Stimulated activated CD4-positive, alpha-beta T cell treated with anti-CD3 and anti-CD28 coated beads, TNF-alpha, amount 100 ng/mL, for 24 hours (primary cell): ENCODE measurements at regions not wholly inside any gene's neighbourhood (a gene's known extent, or its start where the extent isn't known, plus 50 kb on each side); places are given as distances from the start of the nearest gene placed in this dataset.
"Not testable (repeated sequence)": the region's sequence is repeated elsewhere in the genome, so short reads cannot be mapped to it uniquely, and the experiment has no call there.

ENCODE experiments used
- DNase-seq, 3 experiments: peaks; one replicate each; pipeline ENCODE4 v3.0.0-alpha.2; 2020; ENCODE audit warnings: low read depth in 3 of 3

- DNase-seq: no peak
Observed at GRCh38 chr6:3619800-3620199, 131.7 kb downstream of the PXDC1 start.

- no peak for DNase-seq
Observed at GRCh38 chr6:3619201-3619600, 132.3 kb downstream of the PXDC1 start.

- no peak for DNase-seq
Observed at GRCh38 chr6:3618642-3619041, 132.9 kb downstream of the PXDC1 start.

- DNase-seq: no peak
Observed at GRCh38 chr6:3617681-3618311, 133.7 kb downstream of the PXDC1 start.

GRCh38 chr6:3617192-3617631, 134.3 kb downstream of the PXDC1 start:
- no peak for DNase-seq

GRCh38 chr6:3616565-3617176, 134.8 kb downstream of the PXDC1 start:
- DNase-seq: no peak

- DNase-seq: no peak
Observed at GRCh38 chr6:3615391-3616380, 135.8 kb downstream of the PXDC1 start.

- no peak for DNase-seq
Observed at GRCh38 chr6:3614918-3615317, 136.6 kb downstream of the PXDC1 start.

GRCh38 chr6:3613565-3613964, 137.9 kb downstream of the PXDC1 start:
- not testable (repeated sequence) for DNase-seq

- no peak for DNase-seq
Observed at GRCh38 chr6:3612341-3613041, 139.0 kb downstream of the PXDC1 start.

GRCh38 chr6:3610921-3611320, 140.6 kb downstream of the PXDC1 start:
- no peak for DNase-seq

- no peak for DNase-seq
Observed at GRCh38 chr6:3610206-3610605, 141.3 kb downstream of the PXDC1 start.

- no peak for DNase-seq
Observed at GRCh38 chr6:3609388-3609787, 142.1 kb downstream of the PXDC1 start.

- DNase-seq: no peak
Observed at GRCh38 chr6:3608159-3608558, 143.4 kb downstream of the PXDC1 start.

- no peak for DNase-seq
Observed at GRCh38 chr6:3607599-3607998, 143.9 kb downstream of the PXDC1 start.

GRCh38 chr6:3607171-3607570, 144.3 kb downstream of the PXDC1 start:
- no peak for DNase-seq

- DNase-seq: no peak
Observed at GRCh38 chr6:3603340-3604130, 146.7 kb upstream of the SLC22A23 start.

GRCh38 chr6:3601570-3601969, 144.7 kb upstream of the SLC22A23 start:
- no peak for DNase-seq

- no peak for DNase-seq
Observed at GRCh38 chr6:3597500-3598064, 140.7 kb upstream of the SLC22A23 start.

- no peak for DNase-seq
Observed at GRCh38 chr6:3596766-3597165, 139.9 kb upstream of the SLC22A23 start.

- no peak for DNase-seq
Observed at GRCh38 chr6:3594201-3594600, 137.4 kb upstream of the SLC22A23 start.
